ENCODE measurements at regions not wholly inside any gene's neighbourhood (a gene's known extent, or its start where the extent isn't known, plus 50 kb on each side); places are given as distances from the start of the nearest gene placed in this dataset.

GRCh38 chr13:47241446-47241845, 344.6 kb upstream of the HTR2A start:
- Mint-ChIP-seq H3K4me3 (no peak overlapping the region), H3K4me1 (ENCODE audit: low read depth) (no peaks in the 10 kb centered on the region), H3K9me3 (peaks cover 5% of the 10 kb centered on the region), H3K27ac (no peak overlapping the region), H3K27me3 (no peaks in the 10 kb centered on the region), H3K36me3 (ENCODE audit: low read depth) (no peaks in the 10 kb centered on the region)
- CTCF ChIA-PET = no interaction called here
- POLR2A ChIA-PET = no interaction called here
- intact Hi-C loops (cut with micrococcal nuclease) = no loop called here
- no peak for TF ChIP-seq CTCF (IDR thresholded peaks at IDR 0.05)
- no peak for DNase-seq
- ATAC-seq = no peak

- Mint-ChIP-seq H3K36me3 (ENCODE audit: low read depth) (no peaks in the 10 kb centered on the region), H3K4me1 (ENCODE audit: low read depth) (no peaks in the 10 kb centered on the region), H3K27me3 (no peaks in the 10 kb centered on the region), H3K4me3 (no peak overlapping the region), H3K9me3 (no peaks in the 10 kb centered on the region), H3K27ac (no peak overlapping the region)
- intact Hi-C loops (cut with micrococcal nuclease) = no loop called here
- CTCF ChIA-PET = no interaction called here
- DNase-seq (no peak), ATAC-seq (no peak)
- no peak for TF ChIP-seq CTCF (IDR thresholded peaks at IDR 0.05)
- POLR2A ChIA-PET = no interaction called here
Measured at GRCh38 chr13:47239025-47239424, 342.2 kb upstream of the HTR2A start.

GRCh38 chr13:47237571-47237970, 340.7 kb upstream of the HTR2A start:
- ATAC-seq (no peak), DNase-seq (no peak)
- H3K36me3 Mint-ChIP-seq (ENCODE audit: low read depth) = no peaks in the 10 kb centered on the region
- H3K4me1 Mint-ChIP-seq (ENCODE audit: low read depth) = no peaks in the 10 kb centered on the region
- no peaks in the 10 kb centered on the region for H3K27me3 Mint-ChIP-seq
- intact Hi-C loops (cut with micrococcal nuclease) = no loop called here
- CTCF ChIA-PET = no interaction called here
- no peak for TF ChIP-seq CTCF (IDR thresholded peaks at IDR 0.05)
- no peaks in the 10 kb centered on the region for H3K9me3 Mint-ChIP-seq
- no peak overlapping the region for H3K4me3 Mint-ChIP-seq
- POLR2A ChIA-PET = no interaction called here
- H3K27ac Mint-ChIP-seq = no peak overlapping the region

GRCh38 chr13:47233734-47234133, 336.9 kb upstream of the HTR2A start:
- Mint-ChIP-seq H3K27me3 (no peaks in the 10 kb centered on the region), H3K4me1 (ENCODE audit: low read depth) (no peaks in the 10 kb centered on the region), H3K27ac (no peak overlapping the region), H3K4me3 (no peak overlapping the region), H3K36me3 (ENCODE audit: low read depth) (no peaks in the 10 kb centered on the region), H3K9me3 (peaks cover 10% of the 10 kb centered on the region)
- DNase-seq = no peak
- CTCF ChIA-PET = no interaction called here
- intact Hi-C loops (cut with micrococcal nuclease) = no loop called here
- no peak for TF ChIP-seq CTCF (IDR thresholded peaks at IDR 0.05)
- ATAC-seq = no peak
- POLR2A ChIA-PET = no interaction called here

- Mint-ChIP-seq H3K4me3 (no peak overlapping the region), H3K4me1 (ENCODE audit: low read depth) (no peaks in the 10 kb centered on the region), H3K36me3 (ENCODE audit: low read depth) (no peaks in the 10 kb centered on the region), H3K27ac (no peak overlapping the region), H3K9me3 (peaks cover 10% of the 10 kb centered on the region), H3K27me3 (no peaks in the 10 kb centered on the region)
- ChIA-PET POLR2A (no interaction called here), CTCF (no interaction called here)
- ATAC-seq (no peak), DNase-seq (no peak)
- intact Hi-C loops (cut with micrococcal nuclease) = no loop called here
- TF ChIP-seq CTCF (IDR thresholded peaks at IDR 0.05) = no peak
Measured at GRCh38 chr13:47232516-47232915, 335.7 kb upstream of the HTR2A start.
